Upper lobe of left lung (tissue), 6 donors: ENCODE measurements at regions not wholly inside any gene's neighbourhood (a gene's known extent, or its start where the extent isn't known, plus 50 kb on each side); places are given as distances from the start of the nearest gene placed in this dataset.

ENCODE experiments used
- ATAC-seq, 2 donors: fragments of 200-7000 bp; cut with Tn5 transposase; one replicate each; pipeline ENCODE4 v1.9.1; 2022; ENCODE audit warnings: mild to moderate bottlenecking in 2 of 2, moderate library complexity in 2 of 2; ENCODE audit not compliant: low FRiP score in 2 of 2
- DNase-seq, 2 donors: peaks; one replicate each; pipeline ENCODE4 v3.0.0-alpha.2; 2019 to 2020
- H3K27ac ChIP-seq, 4 donors: fragments of 200-600 bp; sonication (generic); one replicate each; pipeline ENCODE4 v1.5.1; 2016 to 2019
- H3K27me3 ChIP-seq, 4 donors: fragments of 200-600 bp; sonication (generic); one replicate each; pipeline ENCODE4 v1.5.1; 2017 to 2019
- H3K36me3 ChIP-seq, 4 donors: fragments of 200-600 bp; sonication (generic); one replicate each; pipeline ENCODE4 v1.5.1; 2016 to 2019
- H3K4me1 ChIP-seq, 4 donors: fragments of 200-600 bp; sonication (generic); one replicate each; pipeline ENCODE4 v1.5.1; 2018 to 2019
- H3K4me3 ChIP-seq, 4 donors: fragments of 200-600 bp; sonication (generic); one replicate each; pipeline ENCODE4 v1.5.1; 2017 to 2019; ENCODE audit warnings: mild to moderate bottlenecking in 2 of 4, moderate library complexity in 1 of 4
- H3K9me3 ChIP-seq, 4 donors: fragments of 200-600 bp; sonication (generic); one replicate each; pipeline ENCODE4 v1.5.1; 2018 to 2019
- EP300 ChIP-seq, 4 donors: sonication (generic); formaldehyde crosslinking; IDR thresholded peaks; one replicate each; pipeline ENCODE4 v1.5.1; 2017; ENCODE audit warnings: antibody characterized with exemption in 4 of 4, control low read depth in 2 of 4
- POLR2A ChIP-seq, 4 donors: fragments of 450-650 bp; IDR thresholded peaks; one replicate each; pipeline ENCODE4 v1.5.1; 2016 to 2017; ENCODE audit warnings: antibody characterized with exemption in 4 of 4, mild to moderate bottlenecking in 2 of 4
- POLR2AphosphoS5 ChIP-seq, 2 donors: sonication (generic); formaldehyde crosslinking; IDR thresholded peaks; one replicate each; pipeline ENCODE4 v1.5.1; 2017; ENCODE audit warnings: antibody characterized with exemption in 2 of 2
- WGBS, 2 donors: methylation state at CpG; one replicate each; pipeline ENCODE4 v1.1.5; 2017 to 2018; 5-methylcytosine and 5-hydroxymethylcytosine counted together
- TF ChIP-seq, protein P1 (sequence below), 6 experiments: fragments of 450-650 bp in 4 of 6; fragments of 200-600 bp in 2 of 6; sonication (generic) in 2 of 6; IDR thresholded peaks; one replicate each; pipeline ENCODE4 v1.5.1; 2016 to 2019; ENCODE audit warnings: antibody characterized with exemption in 6 of 6
- donor health status: DM: no; HTN: no; CAD: no; lungs with moderate emphysema.
- donor health status: DM: no; HTN: yes; CAD: no; lungs with severe emphysema.

DNA sequence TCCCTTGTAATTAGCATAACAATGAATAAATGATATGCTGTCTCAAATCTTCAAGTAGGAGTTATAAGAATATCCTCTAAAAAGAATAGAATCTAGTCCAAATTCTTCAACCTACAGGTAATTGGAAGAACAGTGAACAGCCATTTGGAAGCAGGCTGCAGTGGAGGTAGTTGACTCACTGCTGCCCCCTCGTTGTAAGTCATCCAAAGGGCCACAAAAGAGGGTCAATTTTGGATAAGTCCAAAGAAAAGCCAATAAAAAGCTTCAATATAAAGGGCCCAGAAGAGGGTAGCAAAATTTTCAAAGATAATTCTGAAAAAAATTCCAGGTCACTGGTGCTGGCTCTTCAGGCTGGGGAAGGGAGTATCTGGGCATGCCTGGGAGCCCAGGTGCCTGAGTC is 60.8 kb upstream of the SSTR4 start:
- no peaks in the 10 kb centered on the region for H3K27me3 ChIP-seq
- ATAC-seq = no peak
- WGBS, 2 donors = 14 to 33% methylated on average over 1 of the region's 1 CpG
- no peaks in the 10 kb centered on the region for H3K9me3 ChIP-seq
- peaks cover 14 to 17% (median 16%) of the 10 kb centered on the region in 4 donors for H3K4me1 ChIP-seq
- TF ChIP-seq POLR2AphosphoS5 (IDR thresholded peaks at IDR 0.05) (no peak), POLR2A (IDR thresholded peaks at IDR 0.05) (no peak), EP300 (IDR thresholded peaks at IDR 0.05) (no peak)
- TF ChIP-seq, protein P1, sequence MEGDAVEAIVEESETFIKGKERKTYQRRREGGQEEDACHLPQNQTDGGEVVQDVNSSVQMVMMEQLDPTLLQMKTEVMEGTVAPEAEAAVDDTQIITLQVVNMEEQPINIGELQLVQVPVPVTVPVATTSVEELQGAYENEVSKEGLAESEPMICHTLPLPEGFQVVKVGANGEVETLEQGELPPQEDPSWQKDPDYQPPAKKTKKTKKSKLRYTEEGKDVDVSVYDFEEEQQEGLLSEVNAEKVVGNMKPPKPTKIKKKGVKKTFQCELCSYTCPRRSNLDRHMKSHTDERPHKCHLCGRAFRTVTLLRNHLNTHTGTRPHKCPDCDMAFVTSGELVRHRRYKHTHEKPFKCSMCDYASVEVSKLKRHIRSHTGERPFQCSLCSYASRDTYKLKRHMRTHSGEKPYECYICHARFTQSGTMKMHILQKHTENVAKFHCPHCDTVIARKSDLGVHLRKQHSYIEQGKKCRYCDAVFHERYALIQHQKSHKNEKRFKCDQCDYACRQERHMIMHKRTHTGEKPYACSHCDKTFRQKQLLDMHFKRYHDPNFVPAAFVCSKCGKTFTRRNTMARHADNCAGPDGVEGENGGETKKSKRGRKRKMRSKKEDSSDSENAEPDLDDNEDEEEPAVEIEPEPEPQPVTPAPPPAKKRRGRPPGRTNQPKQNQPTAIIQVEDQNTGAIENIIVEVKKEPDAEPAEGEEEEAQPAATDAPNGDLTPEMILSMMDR (IDR thresholded peaks at IDR 0.05) = peak in 2 of 6 experiments; percentile 16 to 34
- no peak overlapping the region for H3K4me3 ChIP-seq
- DNase-seq = no peak
- H3K27ac ChIP-seq = no peak overlapping the region
- no peaks in the 10 kb centered on the region for H3K36me3 ChIP-seq

DNA sequence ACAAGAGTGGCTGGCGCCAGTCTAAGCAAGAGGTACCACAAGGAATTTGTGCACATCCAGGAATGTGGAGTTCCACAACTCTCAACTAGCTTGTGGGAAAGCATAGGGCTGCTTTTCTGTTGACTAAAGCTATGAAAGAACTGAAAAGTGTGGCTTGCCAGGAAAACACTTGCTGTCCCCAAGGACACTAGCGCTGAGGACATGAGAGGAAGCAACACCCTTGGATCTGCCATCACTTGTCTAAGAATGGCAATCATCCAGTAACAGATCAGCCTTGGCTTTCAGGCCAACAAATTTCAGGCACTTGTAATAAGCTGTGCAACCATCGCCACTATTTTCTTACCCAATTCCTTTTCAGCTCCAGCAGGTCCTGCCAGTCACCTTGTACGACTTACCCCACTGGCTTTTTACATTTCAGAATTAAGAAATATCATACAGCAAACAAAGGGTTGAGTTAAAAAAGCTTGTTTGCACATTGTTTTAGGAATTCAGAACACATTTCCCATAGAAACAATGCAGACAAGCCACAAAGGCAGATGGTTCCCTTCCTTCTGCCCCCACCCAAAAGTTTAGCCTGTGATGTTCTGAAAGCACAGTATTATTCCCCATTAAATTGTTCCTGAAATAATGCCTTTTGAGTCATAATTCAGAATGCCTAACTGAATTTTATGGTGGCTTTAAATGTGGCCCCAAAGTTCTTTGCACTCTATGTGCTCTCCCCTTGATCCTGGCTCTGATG is 57.9 kb upstream of the SSTR4 start:
- ATAC-seq (peak; percentile 45 to 85), DNase-seq (no peak)
- Histone ChIP-seq H3K4me1 (peaks cover 14 to 17% (median 16%) of the 10 kb centered on the region in 4 donors), H3K9me3 (no peaks in the 10 kb centered on the region), H3K36me3 (no peaks in the 10 kb centered on the region), H3K27ac (peak overlapping the region in 3 of 4 donors; percentile 45 to 53 (median 50)), H3K27me3 (no peaks in the 10 kb centered on the region), H3K4me3 (no peak overlapping the region)
- 33% methylated on average over 4 of the region's 4 CpGs for WGBS, 2 donors
- TF ChIP-seq POLR2AphosphoS5 (IDR thresholded peaks at IDR 0.05) (peak; percentile 76 to 85), EP300 (IDR thresholded peaks at IDR 0.05) (peak in 1 of 4 donors; percentile 75)
- TF ChIP-seq, protein P1 (IDR thresholded peaks at IDR 0.05) = no peak

DNA sequence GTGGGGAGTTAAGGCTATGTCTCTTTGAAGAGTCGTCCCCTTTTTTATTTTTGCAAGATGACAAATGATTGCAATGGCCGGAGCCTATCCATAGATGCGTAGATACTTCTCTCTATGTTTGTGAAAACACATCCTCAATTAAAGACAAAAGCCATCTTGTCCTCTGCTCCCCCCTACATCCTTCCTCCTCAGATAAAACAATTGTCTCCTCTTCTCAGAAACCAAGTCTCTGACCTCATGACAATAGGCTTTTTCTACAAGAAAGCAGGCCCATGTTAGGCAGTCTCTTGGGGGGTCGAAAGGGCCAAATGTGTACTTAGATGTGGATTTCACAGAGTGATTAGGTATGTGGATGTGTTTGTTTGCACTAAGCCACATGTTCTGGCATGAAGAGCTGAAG is 51.1 kb upstream of the SSTR4 start:
- Histone ChIP-seq H3K4me3 (no peak overlapping the region), H3K4me1 (peaks cover 7 to 19% (median 13%) of the 10 kb centered on the region in 4 donors), H3K9me3 (no peaks in the 10 kb centered on the region), H3K27me3 (no peaks in the 10 kb centered on the region), H3K36me3 (no peaks in the 10 kb centered on the region), H3K27ac (peak overlapping the region in 3 of 4 donors; percentile 18 to 64 (median 55))
- ATAC-seq (no peak), DNase-seq (no peak)
- TF ChIP-seq POLR2AphosphoS5 (IDR thresholded peaks at IDR 0.05) = no peak
- TF ChIP-seq, protein P1 (IDR thresholded peaks at IDR 0.05) = no peak
- no peak for TF ChIP-seq POLR2A (IDR thresholded peaks at IDR 0.05)
- no peak for TF ChIP-seq EP300 (IDR thresholded peaks at IDR 0.05)
- 43 to 54% methylated on average over 4 of the region's 4 CpGs for WGBS, 2 donors

DNA sequence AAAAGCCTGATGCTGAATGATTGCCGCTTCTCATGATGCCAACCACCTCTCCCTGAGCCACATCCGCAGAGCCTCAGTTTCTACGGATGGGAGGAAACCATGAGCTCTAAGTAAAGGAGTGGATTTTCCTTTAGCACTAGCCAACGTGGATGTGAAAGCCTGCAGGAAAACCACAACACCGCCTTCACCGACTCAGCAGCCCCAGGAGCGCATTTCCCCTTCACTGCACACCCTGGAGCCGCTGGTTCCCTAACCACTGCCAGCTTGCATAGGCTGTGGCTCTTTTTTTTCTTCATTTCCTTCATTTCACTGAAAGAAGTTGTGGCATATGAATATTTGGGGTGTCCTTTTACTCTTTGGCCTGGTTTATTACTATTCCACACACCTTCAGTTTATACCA is 50.5 kb upstream of the SSTR4 start:
- DNase-seq (peak in 1 of 2 donors; percentile 32), ATAC-seq (peak; percentile 15 to 47)
- TF ChIP-seq EP300 (IDR thresholded peaks at IDR 0.05) = no peak
- no peak for TF ChIP-seq POLR2AphosphoS5 (IDR thresholded peaks at IDR 0.05)
- TF ChIP-seq, protein P1 (IDR thresholded peaks at IDR 0.05) = no peak
- TF ChIP-seq POLR2A (IDR thresholded peaks at IDR 0.05) = no peak
- Histone ChIP-seq H3K4me1 (peaks cover 7 to 19% (median 13%) of the 10 kb centered on the region in 4 donors), H3K9me3 (no peaks in the 10 kb centered on the region), H3K27me3 (no peaks in the 10 kb centered on the region), H3K4me3 (no peak overlapping the region), H3K36me3 (no peaks in the 10 kb centered on the region), H3K27ac (peak overlapping the region in 3 of 4 donors; percentile 18 to 62 (median 55))
- 36 to 45% methylated on average over 6 to 8 of the region's 8 CpGs for WGBS, 2 donors
